ENCODE measurements at regions not wholly inside any gene's neighbourhood (a gene's known extent, or its start where the extent isn't known, plus 50 kb on each side); places are given as distances from the start of the nearest gene placed in this dataset.

- DNase-seq, result no peak
Observed at GRCh38 chr11:71356280-71356876, 91.8 kb downstream of the DHCR7 start.

GRCh38 chr11:71355281-71355680 is 92.9 kb downstream of the DHCR7 start:
- DNase-seq, result no peak

- no peak for DNase-seq
Observed at GRCh38 chr11:71354394-71355105, 93.6 kb downstream of the DHCR7 start.

- no peak for DNase-seq
Observed at GRCh38 chr11:71352748-71353147, 95.4 kb downstream of the DHCR7 start.

- DNase-seq, result no peak
Observed at GRCh38 chr11:71352226-71352625, 96.0 kb downstream of the DHCR7 start.

GRCh38 chr11:71349627-71350026 is 97.2 kb upstream of the SHANK2 start:
- no peak for DNase-seq

GRCh38 chr11:71343828-71344400 is 91.5 kb upstream of the SHANK2 start:
- no peak for DNase-seq

- DNase-seq, result peak; percentile 18
Observed at GRCh38 chr11:71342951-71343827, 90.8 kb upstream of the SHANK2 start.

GRCh38 chr11:71342116-71342515 is 89.7 kb upstream of the SHANK2 start:
- no peak for DNase-seq

GRCh38 chr11:71341596-71341995 is 89.2 kb upstream of the SHANK2 start:
- no peak for DNase-seq

GRCh38 chr11:71341173-71341572 is 88.8 kb upstream of the SHANK2 start:
- DNase-seq, result no peak

- DNase-seq, result no peak
Observed at GRCh38 chr11:71340086-71340606, 87.8 kb upstream of the SHANK2 start.

- no peak for DNase-seq
Observed at GRCh38 chr11:71339396-71339881, 87.1 kb upstream of the SHANK2 start.

- no peak for DNase-seq
Observed at GRCh38 chr11:71338801-71339395, 86.5 kb upstream of the SHANK2 start.

- no peak for DNase-seq
Observed at GRCh38 chr11:71336996-71337754, 84.8 kb upstream of the SHANK2 start.

- no peak for DNase-seq
Observed at GRCh38 chr11:71336176-71336995, 84.0 kb upstream of the SHANK2 start.

GRCh38 chr11:71335371-71335770 is 83.0 kb upstream of the SHANK2 start:
- no peak for DNase-seq

GRCh38 chr11:71334191-71334590 is 81.8 kb upstream of the SHANK2 start:
- no peak for DNase-seq

GRCh38 chr11:71333473-71333872 is 81.1 kb upstream of the SHANK2 start:
- no peak for DNase-seq

- no peak for DNase-seq
Observed at GRCh38 chr11:71332447-71332846, 80.1 kb upstream of the SHANK2 start.

GRCh38 chr11:71332046-71332445 is 79.7 kb upstream of the SHANK2 start:
- no peak for DNase-seq

Data from NCI-H1105 treated with DMSO at 0.1 percent for 48 hours (cell line).